GM18520 (cell line): ENCODE measurements at regions not wholly inside any gene's neighbourhood (a gene's known extent, or its start where the extent isn't known, plus 50 kb on each side); places are given as distances from the start of the nearest gene placed in this dataset.
A peak's percentile ranks its signal among the peaks of the same experiment; 100 is the strongest.

Experiments
- ATAC-seq: cut with Tn5 transposase; IDR thresholded peaks from one replicate; pipeline ENCODE4 v1.9.1; 2021; ENCODE audit not compliant: unreplicated experiment

- no peak for ATAC-seq
These were observed 194.2 kb downstream of the NHLRC3 start for GRCh38 chr13:39232401-39232980.

GRCh38 chr13:39232999-39233398, 194.7 kb downstream of the NHLRC3 start:
- ATAC-seq, result no peak

DNA sequence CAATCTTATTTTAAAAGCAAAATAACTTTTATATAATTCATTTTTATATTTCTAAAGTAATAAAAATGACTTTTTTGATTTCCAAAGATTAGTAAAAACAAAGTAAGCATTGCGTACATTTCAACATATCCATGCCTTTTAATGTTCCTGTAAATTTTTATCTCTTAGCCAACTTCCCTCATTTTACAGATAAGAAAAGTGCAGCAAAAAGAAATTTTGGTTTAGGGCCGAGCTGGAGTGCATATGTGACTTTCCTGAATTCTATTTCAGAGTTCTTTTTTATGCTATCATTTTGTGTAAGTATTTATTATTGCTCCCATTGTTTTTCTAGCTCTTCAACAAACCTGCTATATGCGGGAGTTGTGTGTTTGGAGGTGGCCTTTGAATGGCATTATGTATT, 195.3 kb downstream of the NHLRC3 start:
- no peak for ATAC-seq

DNA sequence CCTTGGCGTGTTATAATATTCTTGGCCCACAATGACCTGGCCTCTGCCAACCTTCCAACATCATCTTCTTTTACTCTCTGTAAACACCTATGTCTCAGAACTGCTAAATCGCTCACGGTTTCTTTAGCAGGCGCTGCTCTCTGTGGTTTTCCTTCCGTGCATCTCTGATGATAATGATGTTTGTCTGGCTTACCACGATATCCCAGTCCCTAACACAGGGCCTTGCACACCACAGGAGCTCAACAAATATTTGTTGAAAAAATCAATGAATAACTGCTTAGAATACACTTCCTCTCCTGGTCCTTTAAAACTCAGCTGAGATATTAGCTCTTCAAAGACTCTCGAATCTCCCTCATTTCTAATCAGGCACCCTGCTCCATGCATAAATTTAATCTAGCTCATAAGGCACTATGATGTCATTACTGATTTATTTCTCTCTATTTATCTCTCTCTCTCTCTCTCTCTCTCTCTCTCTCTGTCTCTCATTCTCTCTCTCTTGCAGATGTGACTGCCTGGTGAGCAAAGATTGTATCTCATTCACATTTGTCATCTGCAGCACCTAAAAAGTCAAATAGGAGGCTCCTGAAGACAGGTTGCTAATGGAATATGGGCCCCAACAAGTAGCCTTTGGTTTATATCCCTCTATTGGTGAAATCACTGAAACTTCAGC, 206.4 kb downstream of the NHLRC3 start:
- ATAC-seq, result no peak

DNA sequence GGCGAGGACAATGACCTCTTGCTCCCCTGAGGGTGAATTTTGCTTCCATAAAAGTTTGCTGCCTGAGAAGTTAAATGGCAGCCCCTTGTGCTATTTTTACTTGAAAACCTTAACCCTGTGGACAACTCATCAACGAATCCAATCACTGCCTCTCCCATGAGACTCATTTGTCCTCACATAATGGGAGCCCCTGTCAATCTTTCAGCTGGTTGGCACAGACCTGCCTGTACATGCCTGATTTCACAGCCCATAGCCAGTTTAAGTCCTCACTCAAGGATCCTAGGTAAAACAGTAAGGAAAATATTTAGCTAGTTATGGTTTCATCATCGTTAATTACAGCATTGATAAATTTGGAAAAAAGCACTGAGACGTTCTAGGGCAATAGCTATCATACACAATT, 207.4 kb downstream of the NHLRC3 start:
- no peak for ATAC-seq

DNA sequence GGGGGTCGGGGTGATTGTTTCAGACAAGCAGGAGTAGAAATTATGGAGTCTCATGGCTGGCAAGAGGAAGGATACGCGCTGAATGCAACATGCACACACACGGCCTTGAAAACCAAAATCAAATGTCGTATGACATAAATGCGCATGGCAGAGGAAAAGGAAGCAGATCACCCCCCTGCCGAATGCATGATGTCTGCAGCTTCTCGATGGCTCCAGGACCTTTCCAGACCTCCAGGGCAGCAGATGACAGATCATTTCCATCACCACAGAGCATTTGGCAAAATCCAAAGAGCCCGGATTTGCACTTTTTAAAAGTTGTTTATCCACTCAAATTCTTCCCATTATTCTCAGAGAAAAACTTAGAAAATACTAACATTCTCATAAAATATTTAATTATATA, 211.7 kb downstream of the NHLRC3 start:
- no peak for ATAC-seq

- ATAC-seq, result no peak
These were observed 212.2 kb downstream of the NHLRC3 start for GRCh38 chr13:39250440-39250839.

GRCh38 chr13:39251340-39251739, 213.1 kb downstream of the NHLRC3 start:
- ATAC-seq, result no peak

DNA sequence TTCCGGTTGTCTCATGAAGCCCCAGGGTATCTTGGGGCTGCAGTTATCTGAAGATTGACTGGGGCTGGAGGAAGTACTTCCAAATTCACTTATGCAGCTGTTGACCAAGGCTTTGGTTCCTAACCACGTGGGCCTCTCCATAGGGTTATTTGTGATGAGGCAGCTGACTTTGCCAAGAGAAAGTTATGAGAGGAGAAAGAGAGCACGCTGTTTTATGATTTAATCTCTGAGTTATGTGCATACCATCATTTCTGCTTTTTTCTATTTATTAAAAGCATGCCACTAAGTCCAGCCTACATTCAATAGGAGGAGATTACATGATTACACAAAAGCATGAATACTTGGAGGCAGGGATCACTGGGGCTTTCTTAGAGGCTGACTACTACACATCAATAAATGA, 215.5 kb downstream of the NHLRC3 start:
- ATAC-seq, result no peak

DNA sequence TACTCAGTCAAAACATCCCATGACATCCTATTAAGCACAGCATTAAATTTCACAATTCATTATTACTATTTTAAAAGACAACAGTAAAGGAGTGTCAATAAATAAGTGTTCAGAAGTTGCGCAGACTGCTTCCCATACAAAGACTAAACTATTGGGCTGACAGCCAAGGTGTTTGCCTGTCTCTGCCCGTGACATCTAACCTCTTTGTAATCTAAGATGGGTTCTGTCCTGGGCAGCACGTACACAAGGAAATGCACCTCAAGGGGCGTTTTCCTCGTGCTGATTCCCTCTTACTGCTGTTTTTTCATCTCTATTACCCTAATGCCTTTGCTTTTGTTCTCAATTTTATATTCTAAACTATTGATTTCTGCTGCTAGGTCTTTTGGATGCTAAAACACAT, 216.3 kb downstream of the NHLRC3 start:
- no peak for ATAC-seq

- no peak for ATAC-seq
These were observed 219.4 kb downstream of the NHLRC3 start for GRCh38 chr13:39257642-39258041.

DNA sequence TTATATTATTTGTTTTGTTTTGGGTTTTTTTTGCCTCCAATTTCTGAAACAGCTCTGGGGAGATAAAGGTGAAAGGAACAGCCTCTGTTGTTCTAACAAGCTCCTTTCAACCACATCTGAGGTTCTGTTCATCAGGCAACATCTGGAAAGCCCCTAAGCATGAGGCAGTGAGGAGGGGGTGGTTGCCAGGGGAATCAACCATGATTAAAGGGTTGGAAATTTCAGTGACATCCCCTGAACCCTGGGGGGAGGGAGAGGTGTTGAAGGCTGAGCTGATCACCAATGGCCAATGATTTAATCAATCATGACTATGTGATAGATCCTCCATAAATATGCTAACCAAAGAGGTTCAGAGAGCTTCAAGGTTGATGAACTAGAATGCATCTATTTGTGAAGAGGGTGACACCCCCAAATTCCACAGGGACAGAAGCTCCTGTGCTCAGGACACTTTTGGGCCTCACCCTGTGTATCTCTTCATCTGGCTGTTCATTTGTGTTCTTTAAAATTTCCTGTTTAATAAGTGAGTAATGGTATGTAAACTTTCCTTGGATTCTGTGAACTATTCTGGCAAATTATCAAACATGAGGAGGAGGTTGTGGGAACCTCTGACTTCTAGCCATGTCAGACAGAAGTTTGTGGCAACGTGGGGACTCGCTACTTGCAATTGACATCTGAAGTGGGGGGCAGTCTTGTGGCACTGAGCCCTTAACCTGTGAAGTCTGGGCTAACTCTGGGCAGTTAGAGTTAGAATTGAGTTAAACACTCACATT, 221.3 kb downstream of the NHLRC3 start:
- ATAC-seq, result no peak

DNA sequence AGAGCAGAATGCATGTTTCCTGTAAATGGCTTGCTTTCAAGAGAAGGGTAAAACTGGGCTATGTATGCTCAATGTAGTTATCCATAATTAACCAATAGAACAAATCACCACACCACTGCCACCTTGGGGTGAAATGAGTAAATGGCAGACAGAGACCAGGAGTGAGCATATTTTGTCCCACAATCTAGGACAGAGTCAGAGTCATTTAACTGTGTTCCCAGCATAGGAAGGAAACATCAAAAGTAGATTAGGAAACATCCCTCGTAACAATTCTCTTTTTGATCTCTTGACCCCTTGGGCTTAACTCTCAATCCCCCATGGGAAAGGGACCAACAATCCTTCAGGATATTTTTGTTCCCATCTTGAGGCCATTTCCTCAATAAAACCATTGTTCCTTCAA, 224.8 kb downstream of the NHLRC3 start:
- peak; percentile 76 for ATAC-seq

DNA sequence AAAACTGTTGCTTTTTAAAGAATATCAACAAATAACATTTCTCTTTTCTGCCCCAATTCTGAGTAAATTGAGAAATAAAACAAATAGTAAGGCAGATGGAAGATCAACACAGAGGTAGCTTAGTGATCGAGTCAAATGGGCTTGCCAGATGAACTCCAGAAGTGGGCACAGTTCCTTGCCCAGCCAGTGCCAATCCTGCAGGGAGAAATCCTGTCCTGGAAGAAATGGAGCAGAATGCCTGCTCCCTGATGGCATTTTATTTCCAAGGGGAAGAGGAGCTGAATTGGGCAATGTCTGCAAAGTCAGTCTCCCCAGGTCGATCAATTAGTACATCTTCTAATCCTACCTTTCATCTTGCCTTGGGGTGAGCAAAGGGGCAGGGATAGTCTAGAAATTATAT, 225.3 kb downstream of the NHLRC3 start:
- ATAC-seq, result no peak

- ATAC-seq, result no peak
These were observed 228.2 kb downstream of the NHLRC3 start for GRCh38 chr13:39266426-39266825.

DNA sequence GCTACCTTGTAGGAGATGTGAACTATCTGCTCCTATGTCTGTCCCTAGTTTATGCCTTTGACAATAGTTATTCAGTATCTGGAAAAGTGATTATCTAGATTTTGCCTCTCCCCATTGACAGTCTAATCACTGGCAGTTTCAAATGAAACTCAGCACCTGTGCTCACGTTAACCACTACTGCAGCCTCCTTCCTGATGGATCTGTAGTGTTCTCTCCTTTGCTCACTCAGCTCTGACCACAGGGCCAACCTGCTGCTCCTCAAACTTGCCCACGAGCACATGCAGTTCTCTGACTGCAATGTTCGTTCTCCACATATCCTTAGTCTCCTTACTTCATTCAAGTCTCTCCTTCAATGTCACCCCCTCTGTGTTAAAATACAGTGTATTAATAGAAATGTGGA, 230.1 kb downstream of the NHLRC3 start:
- no peak for ATAC-seq

GRCh38 chr13:39269004-39269403, 230.7 kb downstream of the NHLRC3 start:
- no peak for ATAC-seq

DNA sequence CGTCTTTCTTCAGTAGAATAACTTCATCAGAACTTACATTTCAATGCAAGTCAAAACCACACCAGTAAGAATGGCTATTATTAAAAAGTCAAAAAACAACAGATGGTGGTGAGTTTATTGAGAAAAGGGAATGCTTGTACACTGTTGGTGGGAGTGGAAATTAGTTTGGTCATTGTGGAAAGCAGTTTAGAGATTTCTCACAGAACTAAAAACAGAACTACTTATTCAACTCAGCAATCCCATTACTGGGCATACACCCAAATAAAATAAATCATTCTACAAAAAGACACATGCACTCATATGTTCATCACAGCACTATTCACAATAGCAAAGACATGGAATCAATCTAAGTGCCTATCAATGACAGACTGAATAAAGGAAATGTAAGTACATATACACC, 231.2 kb downstream of the NHLRC3 start:
- no peak for ATAC-seq

- ATAC-seq, result no peak
These were observed 234.7 kb downstream of the NHLRC3 start for GRCh38 chr13:39272994-39273393.

- ATAC-seq, result no peak
These were observed 235.9 kb downstream of the NHLRC3 start for GRCh38 chr13:39273953-39274738.

DNA sequence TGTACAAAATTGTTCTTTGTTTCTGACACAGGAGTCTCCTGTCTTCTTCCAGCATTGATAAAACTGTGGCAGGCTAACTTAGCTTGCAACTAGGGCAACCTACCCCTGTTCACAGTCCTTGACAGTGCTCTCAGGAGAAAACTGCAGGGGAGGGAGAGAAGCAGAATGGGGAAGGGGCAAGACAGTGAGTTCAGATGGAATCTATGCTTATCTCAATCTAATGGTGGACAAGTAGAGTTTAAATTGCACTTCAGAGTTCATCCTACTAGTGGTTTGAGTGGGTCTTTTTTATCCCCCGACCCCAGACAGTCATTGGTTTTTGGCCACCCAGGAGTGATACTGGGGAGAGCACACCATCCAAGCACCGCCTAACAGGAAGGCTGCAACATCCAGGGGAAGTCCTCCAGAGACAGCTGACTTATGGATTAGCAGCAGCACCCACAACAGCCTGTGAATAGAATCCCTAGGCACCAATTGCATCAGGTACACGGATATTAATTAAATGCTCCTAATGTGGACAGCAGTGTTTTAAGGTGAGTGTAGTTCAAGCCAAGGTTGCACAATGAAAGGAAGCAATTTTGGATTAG, 236.6 kb downstream of the NHLRC3 start:
- no peak for ATAC-seq
